Transverse colon (tissue), 4 donors: ENCODE measurements at regions not wholly inside any gene's neighbourhood (a gene's known extent, or its start where the extent isn't known, plus 50 kb on each side); places are given as distances from the start of the nearest gene placed in this dataset.

Experiments used
- DNase-seq: peaks from one replicate; pipeline ENCODE4 v3.0.0-alpha.2; 2019
- H3K27ac ChIP-seq, 4 donors: fragments of 200-600 bp; sonication (generic); 2 replicates each; pipeline ENCODE4 v1.5.1; 2016 to 2018; ENCODE audit warnings: inconsistent platforms in 4 of 4
- H3K27me3 ChIP-seq: fragments of 200-600 bp; sonication (generic); 2 replicates; pipeline ENCODE4 v1.5.1; 2017; ENCODE audit warnings: inconsistent platforms
- H3K36me3 ChIP-seq, 4 donors: fragments of 200-600 bp; sonication (generic); 2 replicates each; pipeline ENCODE4 v1.5.1; 2017 to 2019; ENCODE audit warnings: inconsistent platforms in 4 of 4
- H3K4me1 ChIP-seq, 4 donors: fragments of 200-600 bp; sonication (generic); 2 replicates each; pipeline ENCODE4 v1.5.1; 2017 to 2020; ENCODE audit warnings: inconsistent platforms in 4 of 4
- H3K4me3 ChIP-seq, 4 donors: fragments of 200-600 bp; sonication (generic); 1 replicate in 1 of 4; 2 replicates in 3 of 4; pipeline versions ENCODE4 v1.5.1 to v1.6.1; 2017 to 2019; ENCODE audit warnings: inconsistent platforms in 4 of 4
- H3K9me3 ChIP-seq, 2 donors: fragments of 200-600 bp; sonication (generic); 2 replicates each; pipeline ENCODE4 v1.5.1; 2017 to 2019; ENCODE audit warnings: inconsistent platforms in 2 of 2
- CTCF ChIP-seq, 5 experiments: fragments of 200-600 bp in 3 of 5; fragments of 450-650 bp in 2 of 5; sonication (generic) in 3 of 5; IDR thresholded peaks; 1 replicate in 2 of 5; 2 replicates in 3 of 5; pipeline ENCODE4 v1.5.1; 2016 to 2017; ENCODE audit warnings: antibody characterized with exemption in 5 of 5, inconsistent platforms in 3 of 5, mild to moderate bottlenecking in 2 of 5, moderate library complexity in 1 of 5
- EP300 ChIP-seq: sonication (generic); formaldehyde crosslinking; IDR thresholded peaks from one replicate; pipeline ENCODE4 v1.6.1; 2017; ENCODE audit warnings: antibody characterized with exemption, low read depth
- POLR2A ChIP-seq: fragments of 450-650 bp; IDR thresholded peaks from one replicate; pipeline ENCODE4 v1.6.1; 2016; ENCODE audit warnings: antibody characterized with exemption, mild to moderate bottlenecking, moderate library complexity
- POLR2AphosphoS5 ChIP-seq, 3 donors: sonication (generic); formaldehyde crosslinking; IDR thresholded peaks; one replicate each; pipeline ENCODE4 v1.6.1; 2016; ENCODE audit warnings: antibody characterized with exemption in 3 of 3
- WGBS, 2 donors: methylation state at CpG; one replicate each; pipeline ENCODE4 v1.1.5; 2018; ENCODE audit warnings: low coverage in 1 of 2; 5-methylcytosine and 5-hydroxymethylcytosine counted together
- in situ Hi-C, 4 donors: fragments of 200-750 bp; cut with MboI; loops; one replicate each; pipeline versions ENCODE4 v1.15.0 to v1.15.1; 2017; ENCODE audit warnings: low sequenced_read_pairs in 3 of 4, low pct_ligation_motif_present in 1 of 4, low pct_unique_long_range_greater_than_20kb in 1 of 4
- intact Hi-C: fragments of 100-400 bp; cut with DNase I; formaldehyde crosslinking; loops from one replicate; pipeline ENCODE4 v1.15.1; 2023; ENCODE audit warnings: low total_unique reads

GRCh38 chr10:111161109-111161874, 84.5 kb downstream of the ADRA2A start:
- in situ Hi-C loops = no loop called here
- intact Hi-C loops = no loop called here
- WGBS, 2 donors = 55% methylated on average over 6 to 7 of the region's 7 CpGs

GRCh38 chr10:111171183-111171582, 94.4 kb downstream of the ADRA2A start:
- no peak overlapping the region for H3K4me3 ChIP-seq
- H3K36me3 ChIP-seq = no peaks in the 10 kb centered on the region
- in situ Hi-C loops = no loop called here
- DNase-seq = no peak
- no peak overlapping the region for H3K27ac ChIP-seq
- H3K27me3 ChIP-seq = no peaks in the 10 kb centered on the region
- H3K4me1 ChIP-seq = no peaks in the 10 kb centered on the region
- WGBS, 2 donors = 96% methylated on average over 1 of the region's 1 CpG; no CpG with 5 or more reads in 1 of the 2 donors
- no peaks in the 10 kb centered on the region for H3K9me3 ChIP-seq
- no peak for TF ChIP-seq EP300
- TF ChIP-seq POLR2A = no peak
- no peak for TF ChIP-seq CTCF (IDR thresholded peaks at IDR 0.05)
- intact Hi-C loops = no loop called here

More at GRCh38 chr10:111161109-111161874, 84.5 kb downstream of the ADRA2A start:
- Histone ChIP-seq H3K4me1 (peaks cover 0 to 4% (median 0%) of the 10 kb centered on the region in 4 donors), H3K4me3 (no peak overlapping the region), H3K27me3 (peaks cover 3% of the 10 kb centered on the region), H3K36me3 (no peaks in the 10 kb centered on the region), H3K27ac (no peak overlapping the region), H3K9me3 (no peaks in the 10 kb centered on the region)
- no peak for TF ChIP-seq CTCF (IDR thresholded peaks at IDR 0.05)
- TF ChIP-seq POLR2A = no peak
- TF ChIP-seq POLR2AphosphoS5 (IDR thresholded peaks at IDR 0.05) = no peak
- no peak for TF ChIP-seq EP300
- no peak for DNase-seq

GRCh38 chr10:111175787-111176186, 99.0 kb downstream of the ADRA2A start:
- no peak for TF ChIP-seq POLR2A
- TF ChIP-seq EP300 = no peak
- no peak for TF ChIP-seq POLR2AphosphoS5 (IDR thresholded peaks at IDR 0.05)
- no peak for TF ChIP-seq CTCF (IDR thresholded peaks at IDR 0.05)
- no peak for DNase-seq
- Histone ChIP-seq H3K4me1 (no peaks in the 10 kb centered on the region), H3K27ac (no peak overlapping the region), H3K9me3 (no peaks in the 10 kb centered on the region), H3K36me3 (no peaks in the 10 kb centered on the region), H3K4me3 (no peak overlapping the region), H3K27me3 (no peaks in the 10 kb centered on the region)
- intact Hi-C loops = no loop called here
- 87 to 100% methylated on average over 1 to 3 of the region's 3 CpGs for WGBS, 2 donors
- in situ Hi-C loops = no loop called here

GRCh38 chr10:111177379-111177778, 100.5 kb downstream of the ADRA2A start:
- in situ Hi-C loops (no loop called here), intact Hi-C loops (no loop called here)
- Histone ChIP-seq H3K27me3 (no peaks in the 10 kb centered on the region), H3K27ac (no peak overlapping the region), H3K4me3 (no peak overlapping the region), H3K36me3 (no peaks in the 10 kb centered on the region), H3K9me3 (no peaks in the 10 kb centered on the region), H3K4me1 (no peaks in the 10 kb centered on the region)
- 54 to 69% methylated on average over 2 of the region's 2 CpGs for WGBS, 2 donors
- TF ChIP-seq POLR2A = no peak
- TF ChIP-seq POLR2AphosphoS5 (IDR thresholded peaks at IDR 0.05) = no peak
- DNase-seq = no peak

- in situ Hi-C loops = no loop called here
- Histone ChIP-seq H3K36me3 (no peaks in the 10 kb centered on the region), H3K27me3 (no peaks in the 10 kb centered on the region), H3K4me3 (no peak overlapping the region), H3K9me3 (no peaks in the 10 kb centered on the region), H3K27ac (no peak overlapping the region), H3K4me1 (no peaks in the 10 kb centered on the region)
- no peak for TF ChIP-seq POLR2AphosphoS5 (IDR thresholded peaks at IDR 0.05)
- TF ChIP-seq CTCF (IDR thresholded peaks at IDR 0.05) = no peak
- TF ChIP-seq EP300 = no peak
- TF ChIP-seq POLR2A = no peak
- 73 to 75% methylated on average over 2 of the region's 2 CpGs for WGBS, 2 donors
- intact Hi-C loops = no loop called here
- DNase-seq = no peak
Measured at GRCh38 chr10:111179514-111179913, 102.7 kb downstream of the ADRA2A start.
